SK-N-SH (cell line): ENCODE measurements at regions not wholly inside any gene's neighbourhood (a gene's known extent, or its start where the extent isn't known, plus 50 kb on each side); places are given as distances from the start of the nearest gene placed in this dataset.

ENCODE experiments used
- RXRA ChIP-seq: IDR thresholded peaks from 2 replicates; pipeline ENCODE4 v1.4.0; 2012; ENCODE audit warnings: low read depth, mild to moderate bottlenecking, borderline replicate concordance
- YY1 ChIP-seq: IDR thresholded peaks from 2 replicates; pipeline ENCODE4 v1.4.0; 2012; ENCODE audit warnings: low read depth, mild to moderate bottlenecking
- TF ChIP-seq, protein P1 (sequence below): IDR thresholded peaks from 2 replicates; pipeline ENCODE4 v1.6.1; 2012; ENCODE audit warnings: mild to moderate bottlenecking, low read depth, low read length, moderate library complexity
- TF ChIP-seq, protein P2 (sequence below): fragments of 200-600 bp; sonication (generic); IDR thresholded peaks from 2 replicates; pipeline ENCODE4 v1.6.1; 2017; ENCODE audit warnings: antibody characterized with exemption, mild to moderate bottlenecking, moderate library complexity

DNA sequence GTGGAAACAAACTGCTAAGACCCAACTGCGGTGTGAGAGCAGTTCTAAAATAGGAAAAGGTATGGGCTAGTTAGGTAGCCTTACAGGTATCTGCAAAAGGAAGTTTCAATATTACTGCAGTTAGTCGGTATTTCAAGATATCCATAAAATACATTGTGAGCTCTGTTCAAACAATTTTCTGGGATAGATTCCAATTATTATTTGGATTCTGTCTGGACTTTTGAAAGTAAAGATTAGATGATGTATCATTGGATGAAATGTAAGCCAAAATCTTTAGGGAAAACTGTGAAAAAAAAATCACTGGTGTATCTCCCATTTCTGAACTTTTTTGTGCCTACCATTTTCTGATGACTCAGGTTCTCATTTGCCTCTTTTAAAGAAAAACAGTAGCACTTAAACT, 621.6 kb downstream of the CCER1 start:
- TF ChIP-seq, protein P1, sequence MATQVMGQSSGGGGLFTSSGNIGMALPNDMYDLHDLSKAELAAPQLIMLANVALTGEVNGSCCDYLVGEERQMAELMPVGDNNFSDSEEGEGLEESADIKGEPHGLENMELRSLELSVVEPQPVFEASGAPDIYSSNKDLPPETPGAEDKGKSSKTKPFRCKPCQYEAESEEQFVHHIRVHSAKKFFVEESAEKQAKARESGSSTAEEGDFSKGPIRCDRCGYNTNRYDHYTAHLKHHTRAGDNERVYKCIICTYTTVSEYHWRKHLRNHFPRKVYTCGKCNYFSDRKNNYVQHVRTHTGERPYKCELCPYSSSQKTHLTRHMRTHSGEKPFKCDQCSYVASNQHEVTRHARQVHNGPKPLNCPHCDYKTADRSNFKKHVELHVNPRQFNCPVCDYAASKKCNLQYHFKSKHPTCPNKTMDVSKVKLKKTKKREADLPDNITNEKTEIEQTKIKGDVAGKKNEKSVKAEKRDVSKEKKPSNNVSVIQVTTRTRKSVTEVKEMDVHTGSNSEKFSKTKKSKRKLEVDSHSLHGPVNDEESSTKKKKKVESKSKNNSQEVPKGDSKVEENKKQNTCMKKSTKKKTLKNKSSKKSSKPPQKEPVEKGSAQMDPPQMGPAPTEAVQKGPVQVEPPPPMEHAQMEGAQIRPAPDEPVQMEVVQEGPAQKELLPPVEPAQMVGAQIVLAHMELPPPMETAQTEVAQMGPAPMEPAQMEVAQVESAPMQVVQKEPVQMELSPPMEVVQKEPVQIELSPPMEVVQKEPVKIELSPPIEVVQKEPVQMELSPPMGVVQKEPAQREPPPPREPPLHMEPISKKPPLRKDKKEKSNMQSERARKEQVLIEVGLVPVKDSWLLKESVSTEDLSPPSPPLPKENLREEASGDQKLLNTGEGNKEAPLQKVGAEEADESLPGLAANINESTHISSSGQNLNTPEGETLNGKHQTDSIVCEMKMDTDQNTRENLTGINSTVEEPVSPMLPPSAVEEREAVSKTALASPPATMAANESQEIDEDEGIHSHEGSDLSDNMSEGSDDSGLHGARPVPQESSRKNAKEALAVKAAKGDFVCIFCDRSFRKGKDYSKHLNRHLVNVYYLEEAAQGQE, result no peak
- TF ChIP-seq, protein P2, sequence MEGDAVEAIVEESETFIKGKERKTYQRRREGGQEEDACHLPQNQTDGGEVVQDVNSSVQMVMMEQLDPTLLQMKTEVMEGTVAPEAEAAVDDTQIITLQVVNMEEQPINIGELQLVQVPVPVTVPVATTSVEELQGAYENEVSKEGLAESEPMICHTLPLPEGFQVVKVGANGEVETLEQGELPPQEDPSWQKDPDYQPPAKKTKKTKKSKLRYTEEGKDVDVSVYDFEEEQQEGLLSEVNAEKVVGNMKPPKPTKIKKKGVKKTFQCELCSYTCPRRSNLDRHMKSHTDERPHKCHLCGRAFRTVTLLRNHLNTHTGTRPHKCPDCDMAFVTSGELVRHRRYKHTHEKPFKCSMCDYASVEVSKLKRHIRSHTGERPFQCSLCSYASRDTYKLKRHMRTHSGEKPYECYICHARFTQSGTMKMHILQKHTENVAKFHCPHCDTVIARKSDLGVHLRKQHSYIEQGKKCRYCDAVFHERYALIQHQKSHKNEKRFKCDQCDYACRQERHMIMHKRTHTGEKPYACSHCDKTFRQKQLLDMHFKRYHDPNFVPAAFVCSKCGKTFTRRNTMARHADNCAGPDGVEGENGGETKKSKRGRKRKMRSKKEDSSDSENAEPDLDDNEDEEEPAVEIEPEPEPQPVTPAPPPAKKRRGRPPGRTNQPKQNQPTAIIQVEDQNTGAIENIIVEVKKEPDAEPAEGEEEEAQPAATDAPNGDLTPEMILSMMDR, result no peak
- TF ChIP-seq YY1, result no peak
- no peak for TF ChIP-seq RXRA
